ENCODE measurements at regions not wholly inside any gene's neighbourhood (a gene's known extent, or its start where the extent isn't known, plus 50 kb on each side); places are given as distances from the start of the nearest gene placed in this dataset.

DNA sequence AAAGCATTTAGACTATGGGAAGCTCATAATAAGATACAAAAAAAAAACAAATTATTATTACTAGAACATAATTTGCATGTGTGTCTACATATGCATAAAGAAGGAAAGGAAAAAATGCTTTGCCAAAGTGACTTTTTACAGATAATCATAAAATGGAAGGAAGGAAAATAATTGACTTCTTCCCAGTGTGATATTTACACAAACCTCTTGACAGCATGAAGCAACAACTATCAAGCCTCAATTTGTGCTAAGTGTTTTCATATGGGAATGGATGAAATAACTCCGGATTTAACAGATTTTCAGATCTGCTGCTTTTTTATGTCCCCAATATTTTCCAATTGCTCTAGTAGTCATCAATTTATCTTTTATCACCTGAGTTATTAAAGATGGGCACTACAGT lies 275.9 kb upstream of the REG3G start:
- Histone ChIP-seq H3K23ac (ENCODE audit: low read length) (no peak overlapping the region), H2AFZ (ENCODE audit: insufficient read depth, low read length, poor library complexity) (no peak overlapping the region), H2BK5ac (ENCODE audit: low read depth, low read length, poor library complexity) (no peak overlapping the region), H3K9me3 (ENCODE audit: insufficient read depth, low read depth, low read length) (no peaks in the 10 kb centered on the region), H2BK120ac (ENCODE audit: insufficient read depth, low read length, poor library complexity) (no peak overlapping the region), H3K18ac (ENCODE audit: low read length) (no peak overlapping the region), H3K79me1 (ENCODE audit: low read length) (no peaks in the 10 kb centered on the region), H3K79me2 (ENCODE audit: control insufficient read depth, insufficient read depth, low read length, poor library complexity) (no peaks in the 10 kb centered on the region), H3K36me3 (ENCODE audit: control insufficient read depth in 1 of 2, insufficient read depth in 2 of 2, low read length in 2 of 2) (no peaks in the 10 kb centered on the region), H3K4ac (ENCODE audit: low read depth, low read length) (no peak overlapping the region), H3K27me3 (ENCODE audit: insufficient read depth, low read length) (no peaks in the 10 kb centered on the region), H3K14ac (ENCODE audit: low read length) (no peak overlapping the region), H4K8ac (ENCODE audit: low read depth, low read length) (no peak overlapping the region), H3K4me3 (ENCODE audit: low read depth, low read length) (no peak overlapping the region), H3K9ac (ENCODE audit: low read length) (no peak overlapping the region), H3K4me1 (ENCODE audit: control insufficient read depth in 1 of 2, insufficient read depth in 2 of 2, low read length in 2 of 2) (no peaks in the 10 kb centered on the region), H2BK12ac (ENCODE audit: low read length) (no peak overlapping the region), H4K12ac (ENCODE audit: low read depth, low read length) (no peak overlapping the region), H3K4me2 (ENCODE audit: low read length) (no peak overlapping the region), H4K91ac (ENCODE audit: low read depth, low read length) (no peak overlapping the region), H3K27ac (ENCODE audit: low read depth, low read length) (no peak overlapping the region), H2AK5ac (ENCODE audit: low read length) (no peak overlapping the region)
- no CpG with 5 or more reads among the region's 1 CpG for WGBS (ENCODE audit: extremely low coverage, insufficient coverage, insufficient read length)
- no peak for DNase-seq

DNA sequence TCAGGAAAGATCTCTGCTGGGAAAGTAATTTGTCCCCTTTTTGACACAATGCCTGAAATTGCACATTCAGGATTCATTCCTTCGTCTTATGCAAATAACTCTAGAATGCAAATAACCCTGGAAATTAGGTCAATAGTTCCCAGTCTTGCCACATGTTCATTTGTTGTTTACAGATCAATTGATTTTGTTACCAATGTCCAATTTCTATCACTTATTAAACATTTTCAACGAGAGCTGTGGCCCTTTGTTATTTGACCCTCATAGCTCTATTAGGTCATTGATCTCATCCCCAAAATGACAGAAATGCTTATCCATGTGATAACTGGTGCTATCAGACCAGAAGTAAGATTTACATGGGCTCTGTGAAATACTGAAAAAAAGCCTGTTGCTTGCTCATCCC lies 275.3 kb upstream of the REG3G start:
- Histone ChIP-seq H2AK5ac (ENCODE audit: low read length) (no peak overlapping the region), H3K4me3 (ENCODE audit: low read depth, low read length) (no peak overlapping the region), H3K18ac (ENCODE audit: low read length) (no peak overlapping the region), H2BK120ac (ENCODE audit: insufficient read depth, low read length, poor library complexity) (no peak overlapping the region), H3K14ac (ENCODE audit: low read length) (no peak overlapping the region), H3K27me3 (ENCODE audit: insufficient read depth, low read length) (no peaks in the 10 kb centered on the region), H3K79me1 (ENCODE audit: low read length) (no peaks in the 10 kb centered on the region), H2BK12ac (ENCODE audit: low read length) (no peak overlapping the region), H3K23ac (ENCODE audit: low read length) (no peak overlapping the region), H4K8ac (ENCODE audit: low read depth, low read length) (no peak overlapping the region), H3K9me3 (ENCODE audit: insufficient read depth, low read depth, low read length) (no peaks in the 10 kb centered on the region), H3K4me1 (ENCODE audit: control insufficient read depth in 1 of 2, insufficient read depth in 2 of 2, low read length in 2 of 2) (no peaks in the 10 kb centered on the region), H3K36me3 (ENCODE audit: control insufficient read depth in 1 of 2, insufficient read depth in 2 of 2, low read length in 2 of 2) (no peaks in the 10 kb centered on the region), H3K9ac (ENCODE audit: low read length) (no peak overlapping the region), H4K12ac (ENCODE audit: low read depth, low read length) (no peak overlapping the region), H2BK5ac (ENCODE audit: low read depth, low read length, poor library complexity) (no peak overlapping the region), H3K4ac (ENCODE audit: low read depth, low read length) (no peak overlapping the region), H3K4me2 (ENCODE audit: low read length) (no peak overlapping the region), H2AFZ (ENCODE audit: insufficient read depth, low read length, poor library complexity) (no peak overlapping the region), H3K27ac (ENCODE audit: low read depth, low read length) (no peak overlapping the region), H4K91ac (ENCODE audit: low read depth, low read length) (no peak overlapping the region), H3K79me2 (ENCODE audit: control insufficient read depth, insufficient read depth, low read length, poor library complexity) (no peaks in the 10 kb centered on the region)
- DNase-seq: no peak
- whole genome bisulfite sequencing (ENCODE audit: extremely low coverage, insufficient coverage, insufficient read length): no CpG with 5 or more reads among the region's 2 CpGs

DNA sequence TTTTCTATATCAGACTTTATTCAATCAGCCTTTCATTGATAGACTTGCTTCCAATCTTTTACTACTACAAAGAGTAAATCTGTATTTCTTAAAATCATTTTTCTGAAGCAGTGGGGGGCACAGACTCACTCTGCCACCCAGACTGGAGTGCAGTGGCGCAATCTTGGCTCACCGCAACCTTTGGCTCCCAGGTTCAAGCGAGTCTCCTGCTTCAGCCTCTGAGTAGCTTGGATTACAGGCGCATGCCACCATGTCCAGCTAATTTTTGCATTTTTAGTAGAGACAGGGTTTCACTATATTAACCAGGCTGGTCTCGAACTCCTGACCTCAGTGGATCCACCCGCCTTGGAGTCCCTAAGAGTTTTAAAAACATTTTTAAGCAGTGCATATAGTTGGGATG lies 270.6 kb upstream of the REG3G start:
- Histone ChIP-seq H2AFZ (ENCODE audit: insufficient read depth, low read length, poor library complexity) (no peak overlapping the region), H3K23ac (ENCODE audit: low read length) (no peak overlapping the region), H3K4me2 (ENCODE audit: low read length) (no peak overlapping the region), H2BK120ac (ENCODE audit: insufficient read depth, low read length, poor library complexity) (no peak overlapping the region), H2BK12ac (ENCODE audit: low read length) (no peak overlapping the region), H4K12ac (ENCODE audit: low read depth, low read length) (peak overlapping the region; percentile 18), H2BK5ac (ENCODE audit: low read depth, low read length, poor library complexity) (no peak overlapping the region), H3K4ac (ENCODE audit: low read depth, low read length) (no peak overlapping the region), H3K79me2 (ENCODE audit: control insufficient read depth, insufficient read depth, low read length, poor library complexity) (no peaks in the 10 kb centered on the region), H4K8ac (ENCODE audit: low read depth, low read length) (no peak overlapping the region), H3K9me3 (ENCODE audit: insufficient read depth, low read depth, low read length) (no peaks in the 10 kb centered on the region), H2AK5ac (ENCODE audit: low read length) (no peak overlapping the region), H3K18ac (ENCODE audit: low read length) (no peak overlapping the region), H3K4me3 (ENCODE audit: low read depth, low read length) (no peak overlapping the region), H3K14ac (ENCODE audit: low read length) (no peak overlapping the region), H3K79me1 (ENCODE audit: low read length) (no peaks in the 10 kb centered on the region), H3K27ac (ENCODE audit: low read depth, low read length) (no peak overlapping the region), H3K9ac (ENCODE audit: low read length) (no peak overlapping the region), H3K4me1 (ENCODE audit: control insufficient read depth in 1 of 2, insufficient read depth in 2 of 2, low read length in 2 of 2) (no peaks in the 10 kb centered on the region), H3K27me3 (ENCODE audit: insufficient read depth, low read length) (no peaks in the 10 kb centered on the region), H4K91ac (ENCODE audit: low read depth, low read length) (no peak overlapping the region), H3K36me3 (ENCODE audit: control insufficient read depth in 1 of 2, insufficient read depth in 2 of 2, low read length in 2 of 2) (no peaks in the 10 kb centered on the region)
- DNase-seq: no peak
- WGBS (ENCODE audit: extremely low coverage, insufficient coverage, insufficient read length): no CpG with 5 or more reads among the region's 6 CpGs

DNA sequence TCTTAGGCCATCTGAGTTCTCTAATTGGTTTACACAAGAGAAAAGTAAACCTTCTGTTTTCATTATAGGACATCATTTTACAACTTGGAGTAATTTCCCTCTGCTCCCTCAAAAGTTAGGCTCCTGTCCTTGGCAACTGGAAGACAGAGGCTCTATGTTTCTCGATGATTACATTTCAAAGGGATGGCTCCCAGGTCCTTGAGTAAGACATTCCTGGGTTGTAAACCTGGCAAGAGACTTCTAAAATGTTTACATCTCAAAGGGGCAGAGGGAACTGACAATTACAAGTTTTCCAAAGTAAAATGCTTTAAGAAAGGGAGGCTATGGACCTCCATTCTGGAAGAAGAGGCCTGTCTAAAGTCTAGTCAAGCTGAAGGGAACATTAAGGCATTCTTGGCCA lies 268.3 kb upstream of the REG3G start:
- no peak overlapping the region for H2BK5ac ChIP-seq (ENCODE audit: low read depth, low read length, poor library complexity)
- no peak overlapping the region for H4K8ac ChIP-seq (ENCODE audit: low read depth, low read length)
- H3K9me3 ChIP-seq (ENCODE audit: insufficient read depth, low read depth, low read length): no peaks in the 10 kb centered on the region
- no peaks in the 10 kb centered on the region for H3K36me3 ChIP-seq (ENCODE audit: control insufficient read depth in 1 of 2, insufficient read depth in 2 of 2, low read length in 2 of 2)
- no peak overlapping the region for H3K18ac ChIP-seq (ENCODE audit: low read length)
- H3K4me2 ChIP-seq (ENCODE audit: low read length): no peak overlapping the region
- no peak overlapping the region for H2BK120ac ChIP-seq (ENCODE audit: insufficient read depth, low read length, poor library complexity)
- H3K23ac ChIP-seq (ENCODE audit: low read length): no peak overlapping the region
- no peak overlapping the region for H3K4me3 ChIP-seq (ENCODE audit: low read depth, low read length)
- no peak for DNase-seq
- H3K27ac ChIP-seq (ENCODE audit: low read depth, low read length): no peak overlapping the region
- no peak overlapping the region for H2AK5ac ChIP-seq (ENCODE audit: low read length)
- no CpG with 5 or more reads among the region's 1 CpG for WGBS (ENCODE audit: extremely low coverage, insufficient coverage, insufficient read length)
- H3K27me3 ChIP-seq (ENCODE audit: insufficient read depth, low read length): no peaks in the 10 kb centered on the region
- H3K14ac ChIP-seq (ENCODE audit: low read length): no peak overlapping the region
- no peak overlapping the region for H3K9ac ChIP-seq (ENCODE audit: low read length)
- no peaks in the 10 kb centered on the region for H3K4me1 ChIP-seq (ENCODE audit: control insufficient read depth in 1 of 2, insufficient read depth in 2 of 2, low read length in 2 of 2)
- no peak overlapping the region for H3K4ac ChIP-seq (ENCODE audit: low read depth, low read length)
- no peaks in the 10 kb centered on the region for H3K79me1 ChIP-seq (ENCODE audit: low read length)
- no peak overlapping the region for H4K91ac ChIP-seq (ENCODE audit: low read depth, low read length)
- no peak overlapping the region for H2BK12ac ChIP-seq (ENCODE audit: low read length)
- no peak overlapping the region for H4K12ac ChIP-seq (ENCODE audit: low read depth, low read length)
- H2AFZ ChIP-seq (ENCODE audit: insufficient read depth, low read length, poor library complexity): no peak overlapping the region
- H3K79me2 ChIP-seq (ENCODE audit: control insufficient read depth, insufficient read depth, low read length, poor library complexity): no peaks in the 10 kb centered on the region

Data from trophoblast cell (in vitro differentiated cells and primary cell).